DND-41 (cell line): ENCODE measurements at regions not wholly inside any gene's neighbourhood (a gene's known extent, or its start where the extent isn't known, plus 50 kb on each side); places are given as distances from the start of the nearest gene placed in this dataset.

Experiments
- ATAC-seq: fragments of 200-7000 bp; cut with Tn5 transposase; 3 replicates; pipeline ENCODE4 v1.9.1; 2021; ENCODE audit warnings: low read depth; ENCODE audit not compliant: insufficient read depth
- DNase-seq: peaks from one replicate; pipeline ENCODE4 v3.0.0-alpha.2; 2020
- H2AFZ ChIP-seq: 2 replicates; pipeline ENCODE4 v1.6.0; 2012; ENCODE audit warnings: low read depth, low read length
- H3K27ac ChIP-seq: 2 replicates; pipeline ENCODE4 v1.5.1; 2012; ENCODE audit warnings: low read length, inconsistent platforms
- H3K27me3 ChIP-seq: fragments of 200-600 bp; sonication (generic); 2 replicates; pipeline ENCODE4 v1.6.0; 2012; ENCODE audit warnings: low read length, mild to moderate bottlenecking, inconsistent platforms; ENCODE audit not compliant: insufficient read depth, poor library complexity
- H3K36me3 ChIP-seq: 2 replicates; pipeline ENCODE4 v1.5.1; 2012; ENCODE audit warnings: low read length, inconsistent platforms; ENCODE audit not compliant: insufficient read depth
- H3K4me1 ChIP-seq: 2 replicates; pipeline ENCODE4 v1.5.1; 2012; ENCODE audit warnings: mild to moderate bottlenecking, low read length; ENCODE audit not compliant: insufficient read depth
- H3K4me2 ChIP-seq: 2 replicates; pipeline ENCODE4 v1.6.0; 2012; ENCODE audit warnings: mild to moderate bottlenecking, moderate library complexity, low read length, inconsistent platforms; ENCODE audit not compliant: insufficient read depth
- H3K4me3 ChIP-seq, 2 experiments: fragments of 200-600 bp in 1 of 2; shearing (Covaris generic) in 1 of 2; 2 replicates each; pipeline ENCODE4 v1.5.1; 2012 to 2016; ENCODE audit warnings: inconsistent platforms in 2 of 2, low read length in 2 of 2, mild to moderate bottlenecking in 2 of 2, low read depth in 1 of 2, moderate library complexity in 1 of 2
- H3K79me2 ChIP-seq: 2 replicates; pipeline ENCODE4 v1.6.0; 2012; ENCODE audit warnings: low read length, inconsistent platforms; ENCODE audit not compliant: insufficient read depth
- H3K9ac ChIP-seq: 2 replicates; pipeline ENCODE4 v1.6.0; 2012; ENCODE audit warnings: low read depth, mild to moderate bottlenecking, inconsistent platforms, low read length, moderate library complexity
- H3K9me3 ChIP-seq: 2 replicates; pipeline ENCODE4 v1.5.1; 2012; ENCODE audit warnings: low read length, moderate library complexity, mild to moderate bottlenecking, inconsistent platforms; ENCODE audit not compliant: insufficient read depth, severe bottlenecking
- H4K20me1 ChIP-seq: 2 replicates; pipeline ENCODE4 v1.6.0; 2012; ENCODE audit warnings: low read length; ENCODE audit not compliant: insufficient read depth
- CTCF ChIP-seq: IDR thresholded peaks from 2 replicates; pipeline ENCODE4 v1.5.1; 2012; ENCODE audit warnings: borderline replicate concordance, low read length, moderate library complexity, mild to moderate bottlenecking; ENCODE audit not compliant: poor library complexity, severe bottlenecking; ENCODE audit errors: extremely low read depth
- EZH2 ChIP-seq: IDR thresholded peaks from 3 replicates; pipeline ENCODE4 v1.6.1; 2012; ENCODE audit warnings: borderline replicate concordance, low read depth, mild to moderate bottlenecking, moderate library complexity, low read length, inconsistent platforms; ENCODE audit not compliant: severe bottlenecking

DNA sequence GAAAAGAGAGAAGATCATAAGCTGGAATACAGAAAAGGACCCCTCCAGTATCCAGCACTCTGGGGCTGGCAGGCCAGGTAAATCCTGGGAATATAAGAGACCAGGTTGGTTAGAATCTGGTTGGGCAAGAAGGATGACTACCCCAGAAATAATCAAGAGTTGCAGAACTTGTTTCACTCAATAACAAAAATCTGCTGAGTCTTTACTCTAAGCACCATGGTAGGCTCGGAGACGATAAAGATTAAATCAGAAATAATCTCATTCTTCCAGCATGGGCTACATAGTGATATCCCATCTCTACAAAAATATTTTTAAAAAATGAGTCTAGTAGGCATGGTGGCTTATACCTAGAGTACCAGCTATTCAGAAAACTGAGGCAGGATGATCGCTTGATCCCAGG is 138.0 kb upstream of the KCNJ16 start:
- Histone ChIP-seq H3K4me2 (no peak overlapping the region), H4K20me1 (no peaks in the 10 kb centered on the region), H3K79me2 (no peaks in the 10 kb centered on the region), H3K27me3 (no peaks in the 10 kb centered on the region), H3K4me1 (no peaks in the 10 kb centered on the region), H3K9me3 (no peaks in the 10 kb centered on the region), H3K4me3 (no peak overlapping the region), H2AFZ (no peak overlapping the region), H3K27ac (no peak overlapping the region), H3K9ac (no peak overlapping the region), H3K36me3 (no peaks in the 10 kb centered on the region)
- no peak for DNase-seq
- TF ChIP-seq EZH2 (no peak), CTCF (no peak)
- no peak for ATAC-seq

- H3K4me1 ChIP-seq, result no peaks in the 10 kb centered on the region
- ATAC-seq (no peak), DNase-seq (no peak)
- H3K79me2 ChIP-seq, result no peaks in the 10 kb centered on the region
- H2AFZ ChIP-seq, result no peak overlapping the region
- H3K4me2 ChIP-seq, result no peak overlapping the region
- no peak overlapping the region for H3K4me3 ChIP-seq
- TF ChIP-seq CTCF (no peak), EZH2 (no peak)
- H4K20me1 ChIP-seq, result no peaks in the 10 kb centered on the region
- H3K9me3 ChIP-seq, result no peaks in the 10 kb centered on the region
- H3K27ac ChIP-seq, result no peak overlapping the region
- H3K27me3 ChIP-seq, result no peaks in the 10 kb centered on the region
- H3K36me3 ChIP-seq, result no peaks in the 10 kb centered on the region
- H3K9ac ChIP-seq, result no peak overlapping the region
These were observed 132.0 kb upstream of the KCNJ16 start for GRCh38 chr17:69943058-69943457.

- TF ChIP-seq CTCF, result no peak
- TF ChIP-seq EZH2, result no peak
- H3K4me2 ChIP-seq, result no peak overlapping the region
- H3K4me3 ChIP-seq, result no peak overlapping the region
- no peaks in the 10 kb centered on the region for H3K27me3 ChIP-seq
- H3K9ac ChIP-seq, result no peak overlapping the region
- no peaks in the 10 kb centered on the region for H3K9me3 ChIP-seq
- no peaks in the 10 kb centered on the region for H4K20me1 ChIP-seq
- DNase-seq (no peak), ATAC-seq (no peak)
- H3K79me2 ChIP-seq, result no peaks in the 10 kb centered on the region
- no peak overlapping the region for H2AFZ ChIP-seq
- H3K36me3 ChIP-seq, result no peaks in the 10 kb centered on the region
- H3K4me1 ChIP-seq, result no peaks in the 10 kb centered on the region
- H3K27ac ChIP-seq, result no peak overlapping the region
These were observed 130.6 kb upstream of the KCNJ16 start for GRCh38 chr17:69944406-69944805.

DNA sequence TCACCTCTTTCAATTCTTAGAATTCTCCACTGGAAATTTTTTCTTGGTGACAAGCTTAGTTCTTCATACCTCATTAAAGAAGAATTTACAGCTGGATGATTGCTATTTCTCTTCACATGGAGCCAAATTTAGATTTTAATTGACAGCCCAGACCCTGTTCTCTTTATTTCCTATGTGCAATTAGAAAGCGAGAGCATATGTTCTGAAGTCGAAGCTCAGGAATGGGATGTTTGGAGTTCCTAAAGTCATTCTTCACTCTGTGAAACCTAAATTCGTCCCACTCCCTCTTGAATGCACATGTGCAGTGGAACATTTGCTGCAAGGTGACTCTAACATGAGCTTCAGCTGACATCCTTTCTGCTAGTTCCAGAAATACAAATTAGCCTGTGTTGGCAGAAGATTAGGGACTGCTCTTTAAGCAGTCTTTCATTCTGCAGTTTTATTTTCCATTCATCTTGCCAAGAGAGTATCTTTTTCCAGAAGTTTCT is 129.3 kb upstream of the KCNJ16 start:
- Histone ChIP-seq H3K4me3 (no peak overlapping the region), H3K27me3 (peaks cover 1% of the 10 kb centered on the region), H3K4me2 (no peak overlapping the region), H3K36me3 (no peaks in the 10 kb centered on the region), H3K9ac (no peak overlapping the region), H2AFZ (no peak overlapping the region), H3K4me1 (no peaks in the 10 kb centered on the region), H3K27ac (no peak overlapping the region), H4K20me1 (no peaks in the 10 kb centered on the region), H3K79me2 (no peaks in the 10 kb centered on the region), H3K9me3 (no peaks in the 10 kb centered on the region)
- ATAC-seq (no peak), DNase-seq (no peak)
- TF ChIP-seq CTCF (no peak), EZH2 (no peak)
